ENCODE measurements at regions not wholly inside any gene's neighbourhood (a gene's known extent, or its start where the extent isn't known, plus 50 kb on each side); places are given as distances from the start of the nearest gene placed in this dataset.

DNA sequence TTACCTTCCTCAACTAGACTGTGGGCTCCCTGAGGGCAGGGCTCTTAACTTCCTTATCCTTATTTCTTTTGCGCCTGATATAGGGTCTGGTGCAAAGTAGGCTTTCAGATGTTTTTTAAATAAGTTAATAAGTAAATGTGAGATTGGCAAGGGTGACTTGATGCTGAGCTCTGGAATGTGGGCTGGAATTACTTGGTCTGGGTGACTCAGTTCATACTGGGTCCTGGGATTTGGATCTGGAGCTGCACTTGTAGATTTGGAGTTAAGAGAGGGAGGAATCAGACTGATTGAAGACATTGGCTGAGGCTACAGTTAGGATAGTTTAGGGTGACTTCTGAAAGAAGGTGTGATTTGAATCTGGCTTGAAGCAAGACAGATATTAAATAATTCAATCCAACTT, 190.9 kb downstream of the GIPC2 start:
- TF ChIP-seq, protein P1, sequence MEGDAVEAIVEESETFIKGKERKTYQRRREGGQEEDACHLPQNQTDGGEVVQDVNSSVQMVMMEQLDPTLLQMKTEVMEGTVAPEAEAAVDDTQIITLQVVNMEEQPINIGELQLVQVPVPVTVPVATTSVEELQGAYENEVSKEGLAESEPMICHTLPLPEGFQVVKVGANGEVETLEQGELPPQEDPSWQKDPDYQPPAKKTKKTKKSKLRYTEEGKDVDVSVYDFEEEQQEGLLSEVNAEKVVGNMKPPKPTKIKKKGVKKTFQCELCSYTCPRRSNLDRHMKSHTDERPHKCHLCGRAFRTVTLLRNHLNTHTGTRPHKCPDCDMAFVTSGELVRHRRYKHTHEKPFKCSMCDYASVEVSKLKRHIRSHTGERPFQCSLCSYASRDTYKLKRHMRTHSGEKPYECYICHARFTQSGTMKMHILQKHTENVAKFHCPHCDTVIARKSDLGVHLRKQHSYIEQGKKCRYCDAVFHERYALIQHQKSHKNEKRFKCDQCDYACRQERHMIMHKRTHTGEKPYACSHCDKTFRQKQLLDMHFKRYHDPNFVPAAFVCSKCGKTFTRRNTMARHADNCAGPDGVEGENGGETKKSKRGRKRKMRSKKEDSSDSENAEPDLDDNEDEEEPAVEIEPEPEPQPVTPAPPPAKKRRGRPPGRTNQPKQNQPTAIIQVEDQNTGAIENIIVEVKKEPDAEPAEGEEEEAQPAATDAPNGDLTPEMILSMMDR (IDR thresholded peaks at IDR 0.05) = no peak
- TF ChIP-seq POLR2A (IDR thresholded peaks at IDR 0.05) = no peak

Data from adrenal gland (tissue), 5 donors.